ENCODE measurements at regions not wholly inside any gene's neighbourhood (a gene's known extent, or its start where the extent isn't known, plus 50 kb on each side); places are given as distances from the start of the nearest gene placed in this dataset.

- H3K27me3 ChIP-seq (ENCODE audit: control insufficient read depth, insufficient read depth, low read length) = no peaks in the 10 kb centered on the region
- no peak overlapping the region for H3K4me3 ChIP-seq (ENCODE audit: low read depth, low read length)
- FAIRE-seq = no peak
- no peak for DNase-seq (ENCODE audit: low read depth)
- TF ChIP-seq CTCF (IDR thresholded peaks at IDR 0.05; ENCODE audit: insufficient read depth, low read length, severe bottlenecking) = no peak
- no peaks in the 10 kb centered on the region for H3K36me3 ChIP-seq (ENCODE audit: control insufficient read depth, insufficient read depth, low read length)
Observed at GRCh38 chr13:76696370-76696769, 189.8 kb downstream of the KCTD12 start.

GRCh38 chr13:76693086-76693485 is 193.1 kb downstream of the KCTD12 start:
- H3K36me3 ChIP-seq (ENCODE audit: control insufficient read depth, insufficient read depth, low read length) = no peaks in the 10 kb centered on the region
- H3K4me3 ChIP-seq (ENCODE audit: low read depth, low read length) = no peak overlapping the region
- DNase-seq (ENCODE audit: low read depth) = no peak
- no peak for FAIRE-seq
- TF ChIP-seq CTCF (IDR thresholded peaks at IDR 0.05; ENCODE audit: insufficient read depth, low read length, severe bottlenecking) = no peak
- no peaks in the 10 kb centered on the region for H3K27me3 ChIP-seq (ENCODE audit: control insufficient read depth, insufficient read depth, low read length)

- FAIRE-seq (no peak), DNase-seq (ENCODE audit: low read depth) (no peak)
- no peak for TF ChIP-seq CTCF (IDR thresholded peaks at IDR 0.05; ENCODE audit: insufficient read depth, low read length, severe bottlenecking)
- no peak overlapping the region for H3K4me3 ChIP-seq (ENCODE audit: low read depth, low read length)
- H3K27me3 ChIP-seq (ENCODE audit: control insufficient read depth, insufficient read depth, low read length) = no peaks in the 10 kb centered on the region
- H3K36me3 ChIP-seq (ENCODE audit: control insufficient read depth, insufficient read depth, low read length) = no peaks in the 10 kb centered on the region
Observed at GRCh38 chr13:76692346-76692745, 193.9 kb downstream of the KCTD12 start.

- DNase-seq (ENCODE audit: low read depth) (no peak), FAIRE-seq (no peak)
- Histone ChIP-seq H3K36me3 (ENCODE audit: control insufficient read depth, insufficient read depth, low read length) (no peaks in the 10 kb centered on the region), H3K4me3 (ENCODE audit: low read depth, low read length) (no peak overlapping the region), H3K27me3 (ENCODE audit: control insufficient read depth, insufficient read depth, low read length) (peaks cover 2% of the 10 kb centered on the region)
- TF ChIP-seq CTCF (IDR thresholded peaks at IDR 0.05; ENCODE audit: insufficient read depth, low read length, severe bottlenecking) = no peak
Observed at GRCh38 chr13:76690611-76691010, 195.6 kb downstream of the KCTD12 start.

GRCh38 chr13:76687467-76687866 is 198.7 kb downstream of the KCTD12 start:
- Histone ChIP-seq H3K27me3 (ENCODE audit: control insufficient read depth, insufficient read depth, low read length) (peaks cover 2% of the 10 kb centered on the region), H3K4me3 (ENCODE audit: low read depth, low read length) (no peak overlapping the region), H3K36me3 (ENCODE audit: control insufficient read depth, insufficient read depth, low read length) (no peaks in the 10 kb centered on the region)
- no peak for TF ChIP-seq CTCF (IDR thresholded peaks at IDR 0.05; ENCODE audit: insufficient read depth, low read length, severe bottlenecking)
- DNase-seq (ENCODE audit: low read depth) = no peak
- FAIRE-seq = no peak

GRCh38 chr13:76685938-76686337 is 200.3 kb downstream of the KCTD12 start:
- FAIRE-seq = no peak
- DNase-seq (ENCODE audit: low read depth) = no peak
- H3K36me3 ChIP-seq (ENCODE audit: control insufficient read depth, insufficient read depth, low read length) = no peaks in the 10 kb centered on the region
- H3K4me3 ChIP-seq (ENCODE audit: low read depth, low read length) = no peak overlapping the region
- TF ChIP-seq CTCF (IDR thresholded peaks at IDR 0.05; ENCODE audit: insufficient read depth, low read length, severe bottlenecking) = no peak
- peaks cover 2% of the 10 kb centered on the region for H3K27me3 ChIP-seq (ENCODE audit: control insufficient read depth, insufficient read depth, low read length)

Measured in bronchial epithelial cell (primary cell).